ENCODE measurements at regions not wholly inside any gene's neighbourhood (a gene's known extent, or its start where the extent isn't known, plus 50 kb on each side); places are given as distances from the start of the nearest gene placed in this dataset.

- no peak for DNase-seq
- Histone ChIP-seq H3K4me1 (ENCODE audit: control insufficient read depth, low read depth, low read length) (peaks cover 6% of the 10 kb centered on the region), H3K79me2 (ENCODE audit: control insufficient read depth, insufficient read depth, low read length) (no peaks in the 10 kb centered on the region), H3K36me3 (ENCODE audit: control insufficient read depth, insufficient read depth, low read length) (no peaks in the 10 kb centered on the region), H3K23ac (ENCODE audit: low read length) (no peak overlapping the region), H2AK5ac (ENCODE audit: low read length) (no peak overlapping the region), H2BK120ac (ENCODE audit: low read depth, low read length) (no peak overlapping the region), H3K56ac (ENCODE audit: low read length) (no peak overlapping the region), H2BK5ac (ENCODE audit: low read length) (no peak overlapping the region), H3K79me1 (ENCODE audit: low read length) (no peaks in the 10 kb centered on the region), H4K8ac (ENCODE audit: low read depth, low read length) (no peak overlapping the region), H3K4me3 (ENCODE audit: low read length) (no peak overlapping the region), H3K9ac (ENCODE audit: low read length) (no peak overlapping the region), H3K18ac (ENCODE audit: low read length) (no peak overlapping the region), H3K4me2 (ENCODE audit: low read length) (no peak overlapping the region), H4K5ac (ENCODE audit: low read length) (no peak overlapping the region), H3K27me3 (ENCODE audit: insufficient read depth, low read length, poor library complexity) (no peaks in the 10 kb centered on the region), H3K4ac (ENCODE audit: low read depth, low read length) (no peak overlapping the region), H3K27ac (ENCODE audit: low read depth, low read length) (no peak overlapping the region), H2BK15ac (replicated peaks; ENCODE audit: low read depth) (no peak overlapping the region)
- no CpG with 5 or more reads among the region's 9 CpGs for WGBS (ENCODE audit: extremely low coverage, insufficient coverage, low lambda C conversion rate)
These were observed 184.3 kb upstream of the CST7 start for GRCh38 chr20:24764794-24765202.

GRCh38 chr20:24765316-24766142 lies 183.5 kb upstream of the CST7 start:
- Histone ChIP-seq H3K79me1 (ENCODE audit: low read length) (no peaks in the 10 kb centered on the region), H3K9ac (ENCODE audit: low read length) (no peak overlapping the region), H2BK120ac (ENCODE audit: low read depth, low read length) (no peak overlapping the region), H3K4me2 (ENCODE audit: low read length) (no peak overlapping the region), H3K79me2 (ENCODE audit: control insufficient read depth, insufficient read depth, low read length) (no peaks in the 10 kb centered on the region), H3K18ac (ENCODE audit: low read length) (no peak overlapping the region), H3K36me3 (ENCODE audit: control insufficient read depth, insufficient read depth, low read length) (no peaks in the 10 kb centered on the region), H3K23ac (ENCODE audit: low read length) (no peak overlapping the region), H3K4ac (ENCODE audit: low read depth, low read length) (no peak overlapping the region), H3K27me3 (ENCODE audit: insufficient read depth, low read length, poor library complexity) (no peaks in the 10 kb centered on the region), H3K27ac (ENCODE audit: low read depth, low read length) (no peak overlapping the region), H2AK5ac (ENCODE audit: low read length) (no peak overlapping the region), H3K56ac (ENCODE audit: low read length) (no peak overlapping the region), H4K5ac (ENCODE audit: low read length) (no peak overlapping the region), H2BK5ac (ENCODE audit: low read length) (no peak overlapping the region), H4K8ac (ENCODE audit: low read depth, low read length) (no peak overlapping the region), H2BK15ac (replicated peaks; ENCODE audit: low read depth) (no peak overlapping the region), H3K4me3 (ENCODE audit: low read length) (no peak overlapping the region), H3K4me1 (ENCODE audit: control insufficient read depth, low read depth, low read length) (peaks cover 6% of the 10 kb centered on the region)
- DNase-seq = no peak
- no CpG with 5 or more reads among the region's 12 CpGs for WGBS (ENCODE audit: extremely low coverage, insufficient coverage, low lambda C conversion rate)

- no peak for DNase-seq
- H4K8ac ChIP-seq (ENCODE audit: low read depth, low read length) = no peak overlapping the region
- no peak overlapping the region for H3K4ac ChIP-seq (ENCODE audit: low read depth, low read length)
- H3K18ac ChIP-seq (ENCODE audit: low read length) = no peak overlapping the region
- no peak overlapping the region for H3K27ac ChIP-seq (ENCODE audit: low read depth, low read length)
- H2BK15ac ChIP-seq (replicated peaks; ENCODE audit: low read depth) = no peak overlapping the region
- no peaks in the 10 kb centered on the region for H3K79me1 ChIP-seq (ENCODE audit: low read length)
- H2AK5ac ChIP-seq (ENCODE audit: low read length) = no peak overlapping the region
- no peaks in the 10 kb centered on the region for H3K27me3 ChIP-seq (ENCODE audit: insufficient read depth, low read length, poor library complexity)
- no peaks in the 10 kb centered on the region for H3K79me2 ChIP-seq (ENCODE audit: control insufficient read depth, insufficient read depth, low read length)
- H2BK120ac ChIP-seq (ENCODE audit: low read depth, low read length) = no peak overlapping the region
- H3K56ac ChIP-seq (ENCODE audit: low read length) = no peak overlapping the region
- no peaks in the 10 kb centered on the region for H3K36me3 ChIP-seq (ENCODE audit: control insufficient read depth, insufficient read depth, low read length)
- H3K9ac ChIP-seq (ENCODE audit: low read length) = no peak overlapping the region
- no peak overlapping the region for H2BK5ac ChIP-seq (ENCODE audit: low read length)
- no peak overlapping the region for H4K5ac ChIP-seq (ENCODE audit: low read length)
- no CpG with 5 or more reads among the region's 2 CpGs for WGBS (ENCODE audit: extremely low coverage, insufficient coverage, low lambda C conversion rate)
- no peak overlapping the region for H3K4me3 ChIP-seq (ENCODE audit: low read length)
- H3K23ac ChIP-seq (ENCODE audit: low read length) = no peak overlapping the region
- no peak overlapping the region for H3K4me2 ChIP-seq (ENCODE audit: low read length)
- H3K4me1 ChIP-seq (ENCODE audit: control insufficient read depth, low read depth, low read length) = peaks cover 6% of the 10 kb centered on the region
These were observed 182.9 kb upstream of the CST7 start for GRCh38 chr20:24766143-24766527.

GRCh38 chr20:24766826-24767622 lies 182.0 kb upstream of the CST7 start:
- no peak overlapping the region for H3K27ac ChIP-seq (ENCODE audit: low read depth, low read length)
- no peaks in the 10 kb centered on the region for H3K79me1 ChIP-seq (ENCODE audit: low read length)
- no peak overlapping the region for H3K4me2 ChIP-seq (ENCODE audit: low read length)
- H3K4me1 ChIP-seq (ENCODE audit: control insufficient read depth, low read depth, low read length) = peaks cover 6% of the 10 kb centered on the region
- no CpG with 5 or more reads among the region's 7 CpGs for WGBS (ENCODE audit: extremely low coverage, insufficient coverage, low lambda C conversion rate)
- H3K4me3 ChIP-seq (ENCODE audit: low read length) = no peak overlapping the region
- H2AK5ac ChIP-seq (ENCODE audit: low read length) = no peak overlapping the region
- no peak overlapping the region for H3K9ac ChIP-seq (ENCODE audit: low read length)
- H4K8ac ChIP-seq (ENCODE audit: low read depth, low read length) = no peak overlapping the region
- H2BK5ac ChIP-seq (ENCODE audit: low read length) = no peak overlapping the region
- DNase-seq = no peak
- H3K23ac ChIP-seq (ENCODE audit: low read length) = no peak overlapping the region
- H3K4ac ChIP-seq (ENCODE audit: low read depth, low read length) = no peak overlapping the region
- no peak overlapping the region for H3K18ac ChIP-seq (ENCODE audit: low read length)
- no peaks in the 10 kb centered on the region for H3K27me3 ChIP-seq (ENCODE audit: insufficient read depth, low read length, poor library complexity)
- H2BK120ac ChIP-seq (ENCODE audit: low read depth, low read length) = no peak overlapping the region
- no peak overlapping the region for H2BK15ac ChIP-seq (replicated peaks; ENCODE audit: low read depth)
- H3K79me2 ChIP-seq (ENCODE audit: control insufficient read depth, insufficient read depth, low read length) = no peaks in the 10 kb centered on the region
- no peak overlapping the region for H3K56ac ChIP-seq (ENCODE audit: low read length)
- no peaks in the 10 kb centered on the region for H3K36me3 ChIP-seq (ENCODE audit: control insufficient read depth, insufficient read depth, low read length)
- no peak overlapping the region for H4K5ac ChIP-seq (ENCODE audit: low read length)

- DNase-seq = no peak
- Histone ChIP-seq H3K56ac (ENCODE audit: low read length) (no peak overlapping the region), H4K5ac (ENCODE audit: low read length) (no peak overlapping the region), H2AK5ac (ENCODE audit: low read length) (no peak overlapping the region), H3K4me2 (ENCODE audit: low read length) (no peak overlapping the region), H3K4me3 (ENCODE audit: low read length) (no peak overlapping the region), H3K79me2 (ENCODE audit: control insufficient read depth, insufficient read depth, low read length) (no peaks in the 10 kb centered on the region), H3K9ac (ENCODE audit: low read length) (no peak overlapping the region), H3K4me1 (ENCODE audit: control insufficient read depth, low read depth, low read length) (peaks cover 6% of the 10 kb centered on the region), H3K27ac (ENCODE audit: low read depth, low read length) (no peak overlapping the region), H3K23ac (ENCODE audit: low read length) (no peak overlapping the region), H3K27me3 (ENCODE audit: insufficient read depth, low read length, poor library complexity) (no peaks in the 10 kb centered on the region), H3K79me1 (ENCODE audit: low read length) (no peaks in the 10 kb centered on the region), H3K36me3 (ENCODE audit: control insufficient read depth, insufficient read depth, low read length) (no peaks in the 10 kb centered on the region), H2BK120ac (ENCODE audit: low read depth, low read length) (no peak overlapping the region), H3K4ac (ENCODE audit: low read depth, low read length) (no peak overlapping the region), H3K18ac (ENCODE audit: low read length) (no peak overlapping the region), H2BK5ac (ENCODE audit: low read length) (no peak overlapping the region), H2BK15ac (replicated peaks; ENCODE audit: low read depth) (no peak overlapping the region), H4K8ac (ENCODE audit: low read depth, low read length) (no peak overlapping the region)
- no CpG with 5 or more reads among the region's 4 CpGs for WGBS (ENCODE audit: extremely low coverage, insufficient coverage, low lambda C conversion rate)
These were observed 181.4 kb upstream of the CST7 start for GRCh38 chr20:24767623-24768100.
